PC-9 (cell line): ENCODE measurements at regions not wholly inside any gene's neighbourhood (a gene's known extent, or its start where the extent isn't known, plus 50 kb on each side); places are given as distances from the start of the nearest gene placed in this dataset.

ENCODE experiments used
- EZH2 ChIP-seq: fragments of 200-600 bp; sonication (generic); IDR thresholded peaks from 2 replicates; pipeline ENCODE4 v1.8.0; 2017; ENCODE audit warnings: antibody characterized with exemption, low read depth
- TF ChIP-seq, protein P1 (sequence below): fragments of 200-600 bp; sonication (generic); conservative IDR thresholded peaks from 2 replicates; pipeline ENCODE4 v1.6.1; 2017; ENCODE audit warnings: mixed run types, antibody characterized with exemption, mild to moderate bottlenecking, moderate library complexity

DNA sequence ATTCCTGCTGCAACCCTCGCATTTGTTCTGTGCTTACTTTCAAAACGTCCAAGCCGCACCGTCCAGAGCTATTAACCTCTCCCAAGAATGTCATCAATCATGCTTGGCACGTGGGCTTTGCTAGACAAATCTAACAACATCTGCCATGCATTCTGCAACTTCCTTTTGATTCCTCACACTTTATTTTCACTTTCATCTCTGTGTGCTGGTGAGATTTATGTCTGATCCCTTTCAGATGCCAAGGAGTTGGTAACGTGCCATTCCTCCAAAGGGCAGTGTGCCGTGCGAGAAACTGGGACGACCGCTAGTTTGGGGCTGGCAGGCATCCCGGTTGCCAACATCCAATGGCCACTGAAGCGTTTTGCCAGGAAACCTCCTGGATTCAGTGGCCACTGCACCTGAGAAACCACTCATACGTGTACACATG lies 230.0 kb upstream of the PARD3B start:
- TF ChIP-seq, protein P1, sequence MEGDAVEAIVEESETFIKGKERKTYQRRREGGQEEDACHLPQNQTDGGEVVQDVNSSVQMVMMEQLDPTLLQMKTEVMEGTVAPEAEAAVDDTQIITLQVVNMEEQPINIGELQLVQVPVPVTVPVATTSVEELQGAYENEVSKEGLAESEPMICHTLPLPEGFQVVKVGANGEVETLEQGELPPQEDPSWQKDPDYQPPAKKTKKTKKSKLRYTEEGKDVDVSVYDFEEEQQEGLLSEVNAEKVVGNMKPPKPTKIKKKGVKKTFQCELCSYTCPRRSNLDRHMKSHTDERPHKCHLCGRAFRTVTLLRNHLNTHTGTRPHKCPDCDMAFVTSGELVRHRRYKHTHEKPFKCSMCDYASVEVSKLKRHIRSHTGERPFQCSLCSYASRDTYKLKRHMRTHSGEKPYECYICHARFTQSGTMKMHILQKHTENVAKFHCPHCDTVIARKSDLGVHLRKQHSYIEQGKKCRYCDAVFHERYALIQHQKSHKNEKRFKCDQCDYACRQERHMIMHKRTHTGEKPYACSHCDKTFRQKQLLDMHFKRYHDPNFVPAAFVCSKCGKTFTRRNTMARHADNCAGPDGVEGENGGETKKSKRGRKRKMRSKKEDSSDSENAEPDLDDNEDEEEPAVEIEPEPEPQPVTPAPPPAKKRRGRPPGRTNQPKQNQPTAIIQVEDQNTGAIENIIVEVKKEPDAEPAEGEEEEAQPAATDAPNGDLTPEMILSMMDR: no peak
- TF ChIP-seq EZH2: no peak
